SK-N-MC (cell line): ENCODE measurements at regions not wholly inside any gene's neighbourhood (a gene's known extent, or its start where the extent isn't known, plus 50 kb on each side); places are given as distances from the start of the nearest gene placed in this dataset.

Experiments used
- DNase-seq: peaks from one replicate; pipeline ENCODE4 v3.0.0-alpha.2; 2011; ENCODE audit warnings: low read depth, low spot score
- H3K27ac ChIP-seq: fragments of 200-600 bp; sonication (generic); 2 replicates; pipeline ENCODE4 v1.5.1; 2016; ENCODE audit warnings: mixed run types
- H3K36me3 ChIP-seq: fragments of 200-600 bp; sonication (generic); 2 replicates; pipeline ENCODE4 v1.6.1; 2017; ENCODE audit warnings: antibody characterized with exemption, low read length, mixed read lengths; ENCODE audit not compliant: insufficient read depth
- H3K4me3 ChIP-seq: fragments of 200-600 bp; sonication (generic); 2 replicates; pipeline ENCODE4 v1.5.1; 2016
- H3K9ac ChIP-seq: fragments of 200-600 bp; sonication (generic); 2 replicates; pipeline ENCODE4 v1.8.0; 2017; ENCODE audit warnings: mixed run types, mixed read lengths; ENCODE audit not compliant: insufficient read length
- H3K9me3 ChIP-seq: fragments of 200-600 bp; sonication (generic); 2 replicates; pipeline ENCODE4 v1.6.1; 2017; ENCODE audit warnings: low read depth, mild to moderate bottlenecking, antibody characterized with exemption, low read length, moderate library complexity, mixed read lengths
- EZH2 ChIP-seq: fragments of 200-600 bp; sonication (generic); IDR thresholded peaks from one replicate; pipeline ENCODE4 v1.6.1; 2017; ENCODE audit warnings: antibody characterized with exemption
- FOXP2 ChIP-seq: optimal IDR thresholded peaks from 2 replicates; pipeline ENCODE3; 2011; ENCODE audit warnings: mild to moderate bottlenecking, moderate library complexity; ENCODE audit not compliant: insufficient read depth; ENCODE audit errors: extremely low read length, control extremely low read depth
- POLR2AphosphoS5 ChIP-seq: IDR thresholded peaks from 2 replicates; pipeline ENCODE4 v1.6.1; 2012; ENCODE audit warnings: mild to moderate bottlenecking, low read depth, low read length, borderline replicate concordance

DNA sequence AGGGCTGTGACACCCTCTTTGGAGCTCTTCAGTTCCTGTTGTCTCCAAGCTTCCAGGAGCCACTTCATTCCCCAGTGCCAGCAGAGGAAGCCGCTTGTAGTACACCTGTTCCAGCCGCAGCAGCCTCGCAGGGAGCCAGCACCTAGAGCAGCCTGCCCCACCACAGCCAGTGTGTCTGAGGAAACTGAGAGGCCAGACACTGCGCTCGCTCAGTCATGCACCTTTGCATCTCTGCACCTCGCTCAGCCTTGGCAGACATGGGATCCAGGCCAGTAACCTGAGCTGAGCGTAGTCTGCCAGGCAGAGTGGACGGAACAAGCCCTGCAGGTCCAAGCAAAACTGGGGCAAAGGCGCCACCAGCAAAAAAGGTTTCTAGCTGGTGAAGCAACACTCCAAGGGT is 1072.1 kb downstream of the JRKL start:
- Histone ChIP-seq H3K9me3 (no peaks in the 10 kb centered on the region), H3K9ac (no peak overlapping the region), H3K4me3 (no peak overlapping the region), H3K27ac (no peak overlapping the region), H3K36me3 (no peaks in the 10 kb centered on the region)
- TF ChIP-seq POLR2AphosphoS5 (no peak), FOXP2 (no peak), EZH2 (no peak)
- DNase-seq = no peak

DNA sequence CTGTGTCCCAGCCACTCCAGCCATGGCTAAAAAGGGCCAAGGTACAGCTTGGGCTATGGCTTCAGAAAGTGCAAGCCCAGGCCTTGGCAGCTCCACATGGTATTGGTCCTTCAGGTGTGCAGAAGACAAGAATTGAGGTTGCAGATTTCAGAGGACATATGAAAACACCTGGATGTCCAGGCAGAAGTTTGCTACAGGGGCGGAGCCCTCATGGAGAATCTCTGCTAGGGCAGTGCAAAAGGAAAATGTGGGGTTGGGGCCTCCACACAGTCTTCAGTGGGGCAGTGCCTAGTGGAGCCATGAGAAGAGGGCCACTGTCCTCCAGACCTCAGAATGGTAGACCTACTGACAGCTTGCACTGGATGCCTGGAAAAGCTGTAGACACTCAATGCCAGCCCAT is 1074.1 kb downstream of the JRKL start:
- H3K27ac ChIP-seq = no peak overlapping the region
- H3K9me3 ChIP-seq = no peaks in the 10 kb centered on the region
- no peak for DNase-seq
- H3K9ac ChIP-seq = no peak overlapping the region
- TF ChIP-seq POLR2AphosphoS5 (no peak), FOXP2 (no peak), EZH2 (no peak)
- H3K36me3 ChIP-seq = no peaks in the 10 kb centered on the region
- H3K4me3 ChIP-seq = no peak overlapping the region

DNA sequence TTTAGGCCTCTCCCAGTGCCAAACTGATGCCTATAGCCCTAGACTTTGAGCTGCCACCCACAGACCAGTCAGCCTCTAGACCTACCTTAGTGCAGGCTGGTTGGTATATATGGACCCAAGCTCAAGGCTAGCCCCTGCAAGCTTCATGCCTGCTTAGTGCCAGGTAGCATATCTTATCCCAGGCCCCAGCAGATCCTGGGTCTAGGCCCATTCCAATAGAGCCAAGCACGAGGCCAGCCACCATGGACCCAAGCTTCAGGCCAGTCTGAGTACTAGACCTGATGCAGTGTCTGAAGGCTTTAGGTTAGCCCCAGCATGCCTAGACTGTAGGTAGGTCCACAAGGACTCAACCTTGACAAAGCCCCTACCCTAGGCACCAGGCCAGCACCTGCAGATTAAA is 1081.7 kb downstream of the JRKL start:
- Histone ChIP-seq H3K9ac (no peak overlapping the region), H3K4me3 (no peak overlapping the region), H3K36me3 (no peaks in the 10 kb centered on the region), H3K27ac (no peak overlapping the region), H3K9me3 (no peaks in the 10 kb centered on the region)
- DNase-seq = no peak
- TF ChIP-seq FOXP2 (no peak), EZH2 (no peak), POLR2AphosphoS5 (no peak)

DNA sequence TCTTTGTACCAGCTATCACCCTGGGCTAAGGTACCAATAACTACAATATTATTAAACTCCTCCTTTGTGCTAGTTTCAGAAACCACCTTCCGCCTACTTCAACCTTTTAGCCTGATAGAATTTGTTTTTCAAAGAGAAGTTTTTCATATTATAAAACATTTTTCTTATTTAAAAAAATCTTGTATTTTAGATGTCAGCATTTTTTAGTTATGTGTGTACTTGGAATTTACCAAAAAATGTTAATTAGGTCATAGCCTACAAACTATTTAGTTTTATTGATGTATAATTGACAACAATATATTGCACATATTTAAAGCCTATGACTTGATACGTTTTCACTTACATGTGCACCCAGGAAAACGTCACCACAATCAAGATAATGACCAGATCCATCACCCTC is 1097.6 kb downstream of the JRKL start:
- no peaks in the 10 kb centered on the region for H3K9me3 ChIP-seq
- TF ChIP-seq EZH2 (no peak), POLR2AphosphoS5 (no peak), FOXP2 (no peak)

DNA sequence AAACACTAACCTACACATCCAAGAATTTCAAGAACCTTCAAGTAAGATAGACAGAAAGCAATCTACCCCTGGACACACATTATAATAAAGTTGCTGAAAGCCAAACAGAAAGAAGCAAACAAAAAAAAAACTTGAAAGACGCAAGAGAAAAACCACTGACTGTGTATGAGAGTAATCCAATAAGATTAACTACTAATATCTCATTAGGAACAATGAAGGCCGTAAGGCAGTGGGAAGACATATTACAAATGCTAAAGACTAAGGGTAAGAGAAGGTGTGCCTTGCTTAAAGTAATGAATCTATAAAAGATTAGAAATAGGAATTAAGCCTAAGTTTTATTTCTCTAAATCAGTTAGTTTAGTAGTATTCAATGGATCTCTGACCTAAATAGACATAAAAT is 1109.1 kb downstream of the JRKL start:
- no peak for TF ChIP-seq POLR2AphosphoS5
- TF ChIP-seq FOXP2 = no peak
- TF ChIP-seq EZH2 = no peak
- no peak overlapping the region for H3K27ac ChIP-seq
- no peak overlapping the region for H3K9ac ChIP-seq
- H3K4me3 ChIP-seq = no peak overlapping the region
- DNase-seq = no peak
- H3K36me3 ChIP-seq = no peaks in the 10 kb centered on the region
- H3K9me3 ChIP-seq = peaks cover 3% of the 10 kb centered on the region; the same call in 1 of the 2 replicates

More for the DNA sequence above, 1097.6 kb downstream of the JRKL start:
- DNase-seq = no peak
- Histone ChIP-seq H3K27ac (no peak overlapping the region), H3K36me3 (no peaks in the 10 kb centered on the region), H3K9ac (no peak overlapping the region), H3K4me3 (no peak overlapping the region)

- Histone ChIP-seq H3K27ac (no peak overlapping the region), H3K36me3 (no peaks in the 10 kb centered on the region), H3K4me3 (no peak overlapping the region), H3K9me3 (peaks cover 3% of the 10 kb centered on the region; the same call in 1 of the 2 replicates), H3K9ac (no peak overlapping the region)
- DNase-seq = no peak
- TF ChIP-seq POLR2AphosphoS5 = no peak
- no peak for TF ChIP-seq EZH2
- no peak for TF ChIP-seq FOXP2
Observed at GRCh38 chr11:97502201-97502600, 1112.4 kb downstream of the JRKL start.

DNA sequence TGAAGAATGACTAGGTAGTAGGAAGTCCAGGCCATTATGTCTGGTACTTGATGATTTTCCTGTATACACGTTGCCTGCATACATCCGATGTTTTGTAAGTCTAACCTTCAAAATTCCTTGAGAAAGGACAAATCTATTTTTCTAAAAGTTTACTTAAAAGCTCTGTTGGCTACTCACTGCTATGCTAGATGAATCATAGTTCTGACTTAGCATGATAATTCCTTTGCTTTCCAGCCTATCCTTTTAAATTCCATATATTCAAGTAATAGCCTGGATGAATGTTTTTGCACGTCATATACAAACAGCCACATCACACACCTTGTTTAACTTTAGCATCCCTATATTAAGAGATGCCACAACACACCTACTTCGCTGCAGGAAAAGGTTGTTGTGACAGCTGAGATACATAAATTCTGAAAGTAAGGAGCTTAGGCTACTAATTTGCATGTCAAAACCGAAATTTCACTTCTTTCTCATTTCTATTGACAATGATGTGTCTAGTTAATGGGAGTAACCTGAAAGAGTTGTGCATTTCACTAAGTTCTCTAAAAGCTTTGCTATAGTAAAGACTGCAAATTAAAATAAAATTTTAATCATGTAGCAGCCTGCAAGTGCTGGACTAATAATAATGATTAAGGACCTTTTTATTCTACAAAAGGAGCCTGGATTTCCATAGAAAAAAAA is 1116.4 kb downstream of the JRKL start:
- Histone ChIP-seq H3K9me3 (no peaks in the 10 kb centered on the region), H3K4me3 (no peak overlapping the region), H3K9ac (no peak overlapping the region), H3K27ac (no peak overlapping the region), H3K36me3 (no peaks in the 10 kb centered on the region)
- TF ChIP-seq FOXP2 (no peak), EZH2 (no peak), POLR2AphosphoS5 (no peak)
- no peak for DNase-seq

- TF ChIP-seq POLR2AphosphoS5 (no peak), FOXP2 (no peak), EZH2 (no peak)
- no peak overlapping the region for H3K4me3 ChIP-seq
- H3K27ac ChIP-seq = no peak overlapping the region
- H3K36me3 ChIP-seq = no peaks in the 10 kb centered on the region
- no peak overlapping the region for H3K9ac ChIP-seq
- no peaks in the 10 kb centered on the region for H3K9me3 ChIP-seq
- DNase-seq = no peak
Observed at GRCh38 chr11:97514446-97514845, 1124.6 kb downstream of the JRKL start.

DNA sequence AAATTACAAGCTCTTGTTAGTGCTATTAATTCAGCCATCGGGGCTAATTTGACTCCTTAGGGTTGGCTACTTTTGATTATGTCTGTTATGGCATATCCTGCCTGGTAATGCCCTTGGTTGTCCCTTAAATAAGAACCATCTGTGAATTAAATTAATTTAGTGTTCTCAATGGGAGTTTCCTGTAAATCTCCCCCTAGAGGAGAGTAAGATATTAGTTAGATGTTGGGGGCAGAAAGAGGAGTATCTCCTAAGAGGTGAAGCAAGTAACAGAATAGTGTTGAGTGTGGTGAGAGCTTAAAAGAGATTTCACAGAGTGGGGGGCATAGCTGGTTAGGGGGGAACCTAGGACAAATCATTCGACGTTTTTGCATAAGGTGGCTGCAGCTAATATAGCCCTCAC is 1126.9 kb downstream of the JRKL start:
- H3K4me3 ChIP-seq = no peak overlapping the region
- H3K36me3 ChIP-seq = no peaks in the 10 kb centered on the region
- DNase-seq = no peak
- no peak overlapping the region for H3K27ac ChIP-seq
- TF ChIP-seq FOXP2 (no peak), POLR2AphosphoS5 (no peak), EZH2 (no peak)
- H3K9me3 ChIP-seq = no peaks in the 10 kb centered on the region
- no peak overlapping the region for H3K9ac ChIP-seq
